HG03064 (cell line): ENCODE measurements at regions not wholly inside any gene's neighbourhood (a gene's known extent, or its start where the extent isn't known, plus 50 kb on each side); places are given as distances from the start of the nearest gene placed in this dataset.
A peak's percentile ranks its signal among the peaks of the same experiment; 100 is the strongest.

Experiments
- ATAC-seq: cut with Tn5 transposase; IDR thresholded peaks from one replicate; pipeline ENCODE4 v1.9.1; 2021; ENCODE audit warnings: low read depth; ENCODE audit not compliant: unreplicated experiment

GRCh38 chr2:12050396-12050795, 304.0 kb downstream of the LPIN1 start:
- no peak for ATAC-seq

- ATAC-seq: no peak
Measured at GRCh38 chr2:12051831-12052230, 305.4 kb downstream of the LPIN1 start.

- ATAC-seq: no peak
Measured at GRCh38 chr2:12052796-12053195, 306.4 kb downstream of the LPIN1 start.

GRCh38 chr2:12054956-12055618, 308.7 kb downstream of the LPIN1 start:
- no peak for ATAC-seq

GRCh38 chr2:12057436-12058166, 311.2 kb downstream of the LPIN1 start:
- peak; percentile 89 for ATAC-seq

GRCh38 chr2:12059616-12060441, 313.4 kb downstream of the LPIN1 start:
- no peak for ATAC-seq

GRCh38 chr2:12060886-12061285, 314.5 kb downstream of the LPIN1 start:
- ATAC-seq: no peak

GRCh38 chr2:12061286-12062052, 315.0 kb downstream of the LPIN1 start:
- no peak for ATAC-seq

- no peak for ATAC-seq
Measured at GRCh38 chr2:12062053-12062395, 315.6 kb downstream of the LPIN1 start.

- ATAC-seq: no peak
Measured at GRCh38 chr2:12063210-12063609, 316.8 kb downstream of the LPIN1 start.

- ATAC-seq: no peak
Measured at GRCh38 chr2:12064153-12064552, 317.7 kb downstream of the LPIN1 start.

GRCh38 chr2:12066116-12066515, 319.7 kb downstream of the LPIN1 start:
- ATAC-seq: no peak

- ATAC-seq: no peak
Measured at GRCh38 chr2:12066986-12067385, 320.6 kb downstream of the LPIN1 start.

- no peak for ATAC-seq
Measured at GRCh38 chr2:12068796-12069538, 322.5 kb downstream of the LPIN1 start.

GRCh38 chr2:12070153-12070552, 323.7 kb downstream of the LPIN1 start:
- ATAC-seq: no peak

GRCh38 chr2:12070581-12070980, 324.1 kb downstream of the LPIN1 start:
- no peak for ATAC-seq

- ATAC-seq: no peak
Measured at GRCh38 chr2:12071318-12071717, 324.9 kb downstream of the LPIN1 start.

GRCh38 chr2:12073217-12073852, 326.9 kb downstream of the LPIN1 start:
- ATAC-seq: no peak

GRCh38 chr2:12074126-12074844, 327.9 kb downstream of the LPIN1 start:
- no peak for ATAC-seq
